Spleen (tissue), 7 donors: ENCODE measurements at regions not wholly inside any gene's neighbourhood (a gene's known extent, or its start where the extent isn't known, plus 50 kb on each side); places are given as distances from the start of the nearest gene placed in this dataset.

Source experiments
- CTCF ChIP-seq, 11 experiments: fragments of 200-600 bp in 7 of 11; fragments of 450-650 bp in 4 of 11; sonication (generic) in 4 of 11; IDR thresholded peaks in 8 of 11; conservative IDR thresholded peaks in 3 of 11; 1 replicate in 7 of 11; 2 replicates in 4 of 11; pipeline versions ENCODE4 v1.4.0 to v1.8.0; 2016 to 2021; ENCODE audit warnings: antibody characterized with exemption in 11 of 11, inconsistent platforms in 4 of 11, mild to moderate bottlenecking in 1 of 11
- POLR2A ChIP-seq, 3 donors: fragments of 450-650 bp; IDR thresholded peaks; one replicate each; pipeline ENCODE4 v1.5.1; 2017; ENCODE audit warnings: antibody characterized with exemption in 3 of 3, mild to moderate bottlenecking in 1 of 3
- POLR2AphosphoS5 ChIP-seq, 3 donors: sonication (generic); formaldehyde crosslinking; IDR thresholded peaks; one replicate each; pipeline ENCODE4 v1.5.1; 2017; ENCODE audit warnings: antibody characterized with exemption in 3 of 3
- donor health status: DM: no; HTN: no; CAD: no; lungs with moderate emphysema.
- donor health status: DM: no; HTN: no; CAD: no.
- donor health status: DM: no; HTN: no; CAD: no.

GRCh38 chr20:48314925-48315592 lies 512.7 kb downstream of the PREX1 start:
- no peak for TF ChIP-seq CTCF (IDR thresholded peaks at IDR 0.05 in 8 of 11, conservative IDR thresholded peaks at IDR 0.05 in 3 of 11)
- TF ChIP-seq POLR2A (IDR thresholded peaks at IDR 0.05), result no peak
- no peak for TF ChIP-seq POLR2AphosphoS5 (IDR thresholded peaks at IDR 0.05)
